Stromal cell of bone marrow (primary cell): ENCODE measurements at regions not wholly inside any gene's neighbourhood (a gene's known extent, or its start where the extent isn't known, plus 50 kb on each side); places are given as distances from the start of the nearest gene placed in this dataset.

Experiments
- DNase-seq: peaks from one replicate; pipeline ENCODE4 v3.0.0-alpha.2; 2012; ENCODE audit warnings: low read depth

GRCh38 chr15:69530991-69531664, 78.5 kb downstream of the RPLP1 start:
- DNase-seq = no peak

GRCh38 chr15:69531665-69532027, 79.0 kb downstream of the RPLP1 start:
- no peak for DNase-seq

- DNase-seq = no peak
Observed at GRCh38 chr15:69532066-69532465, 79.4 kb downstream of the RPLP1 start.

GRCh38 chr15:69532856-69533255, 80.2 kb downstream of the RPLP1 start:
- DNase-seq = no peak

GRCh38 chr15:69533522-69533921, 80.9 kb downstream of the RPLP1 start:
- DNase-seq = no peak

- DNase-seq = peak; percentile 40
Observed at GRCh38 chr15:69535101-69535638, 82.6 kb downstream of the RPLP1 start.

GRCh38 chr15:69535998-69536397, 83.4 kb downstream of the RPLP1 start:
- DNase-seq = no peak

GRCh38 chr15:69536726-69537512, 84.3 kb downstream of the RPLP1 start:
- DNase-seq = no peak

- DNase-seq = no peak
Observed at GRCh38 chr15:69537901-69538300, 85.3 kb downstream of the RPLP1 start.

GRCh38 chr15:69538379-69538778, 85.8 kb downstream of the RPLP1 start:
- DNase-seq = no peak

GRCh38 chr15:69539345-69539744, 86.7 kb downstream of the RPLP1 start:
- DNase-seq = no peak

GRCh38 chr15:69540622-69541021, 88.0 kb downstream of the RPLP1 start:
- no peak for DNase-seq

GRCh38 chr15:69542028-69542427, 89.4 kb downstream of the RPLP1 start:
- DNase-seq = no peak

- DNase-seq = no peak
Observed at GRCh38 chr15:69543681-69544364, 91.2 kb downstream of the RPLP1 start.

GRCh38 chr15:69544365-69545113, 91.9 kb downstream of the RPLP1 start:
- DNase-seq = no peak

- no peak for DNase-seq
Observed at GRCh38 chr15:69546182-69546581, 93.6 kb downstream of the RPLP1 start.

- no peak for DNase-seq
Observed at GRCh38 chr15:69548395-69549180, 96.0 kb downstream of the RPLP1 start.

GRCh38 chr15:69551391-69552056, 98.9 kb downstream of the RPLP1 start:
- no peak for DNase-seq

- DNase-seq = no peak
Observed at GRCh38 chr15:69552057-69552815, 99.6 kb downstream of the RPLP1 start.

GRCh38 chr15:69553686-69554085, 101.1 kb downstream of the RPLP1 start:
- no peak for DNase-seq
